Activated effector memory CD4-positive, alpha-beta T cell treated with Interleukin-2 at 50 U/mL for 16 hours (primary cell): ENCODE measurements at regions not wholly inside any gene's neighbourhood (a gene's known extent, or its start where the extent isn't known, plus 50 kb on each side); places are given as distances from the start of the nearest gene placed in this dataset.

Experiments used
- DNase-seq: peaks from one replicate; pipeline ENCODE4 v3.0.0-alpha.2; 2020

- no peak for DNase-seq
Observed at GRCh38 chr3:153680526-153680925, 440.7 kb upstream of the ARHGEF26 start.

GRCh38 chr3:153681057-153681456, 440.1 kb upstream of the ARHGEF26 start:
- no peak for DNase-seq

- DNase-seq = no peak
Observed at GRCh38 chr3:153688301-153689120, 432.7 kb upstream of the ARHGEF26 start.

- no peak for DNase-seq
Observed at GRCh38 chr3:153693207-153693606, 428.0 kb upstream of the ARHGEF26 start.

- DNase-seq = no peak
Observed at GRCh38 chr3:153702106-153702505, 419.1 kb upstream of the ARHGEF26 start.

GRCh38 chr3:153704115-153704514, 417.1 kb upstream of the ARHGEF26 start:
- DNase-seq = no peak

- no peak for DNase-seq
Observed at GRCh38 chr3:153706706-153707105, 414.5 kb upstream of the ARHGEF26 start.

GRCh38 chr3:153714016-153714415, 407.2 kb upstream of the ARHGEF26 start:
- DNase-seq = no peak

- DNase-seq = no peak
Observed at GRCh38 chr3:153714588-153715290, 406.5 kb upstream of the ARHGEF26 start.

- DNase-seq = no peak
Observed at GRCh38 chr3:153722157-153722556, 399.0 kb upstream of the ARHGEF26 start.

- no peak for DNase-seq
Observed at GRCh38 chr3:153731071-153731470, 390.1 kb upstream of the ARHGEF26 start.

- DNase-seq = no peak
Observed at GRCh38 chr3:153734777-153735551, 386.2 kb upstream of the ARHGEF26 start.

- DNase-seq = no peak
Observed at GRCh38 chr3:153740109-153740508, 381.1 kb upstream of the ARHGEF26 start.

GRCh38 chr3:153744889-153745288, 376.3 kb upstream of the ARHGEF26 start:
- DNase-seq = no peak

- no peak for DNase-seq
Observed at GRCh38 chr3:153746211-153746610, 375.0 kb upstream of the ARHGEF26 start.

GRCh38 chr3:153749070-153749610, 372.1 kb upstream of the ARHGEF26 start:
- DNase-seq = no peak

- no peak for DNase-seq
Observed at GRCh38 chr3:153752405-153753027, 368.7 kb upstream of the ARHGEF26 start.

- DNase-seq = no peak
Observed at GRCh38 chr3:153753035-153753434, 368.2 kb upstream of the ARHGEF26 start.

GRCh38 chr3:153756816-153757215, 364.4 kb upstream of the ARHGEF26 start:
- no peak for DNase-seq

GRCh38 chr3:153757839-153758238, 363.4 kb upstream of the ARHGEF26 start:
- DNase-seq = no peak

- DNase-seq = no peak
Observed at GRCh38 chr3:153760948-153761347, 360.2 kb upstream of the ARHGEF26 start.

- DNase-seq = no peak
Observed at GRCh38 chr3:153762411-153763235, 358.6 kb upstream of the ARHGEF26 start.
